ENCODE measurements at regions not wholly inside any gene's neighbourhood (a gene's known extent, or its start where the extent isn't known, plus 50 kb on each side); places are given as distances from the start of the nearest gene placed in this dataset.

- intact Hi-C loops (cut with micrococcal nuclease), result no loop called here
- Mint-ChIP-seq H3K4me3 (peak overlapping the region; percentile 77), H3K27me3 (peaks cover 16% of the 10 kb centered on the region), H3K9me3 (no peaks in the 10 kb centered on the region), H3K27ac (no peak overlapping the region), H3K4me1 (ENCODE audit: low read depth) (peaks cover 16% of the 10 kb centered on the region), H3K36me3 (ENCODE audit: low read depth) (no peaks in the 10 kb centered on the region)
- DNase-seq (no peak), ATAC-seq (no peak)
- ChIA-PET POLR2A (interaction anchor here (1.4 kb wide), 1 partner anchor 18 kb away, joined by 3 read pairs; no protein-coding TSS in a partner anchor), CTCF (interaction anchor here (1.3 to 2.4 kb wide), 2 partner anchors 9 to 57 kb away, joined by 3 to 9 read pairs; no protein-coding TSS in a partner anchor)
- TF ChIP-seq, protein P1, sequence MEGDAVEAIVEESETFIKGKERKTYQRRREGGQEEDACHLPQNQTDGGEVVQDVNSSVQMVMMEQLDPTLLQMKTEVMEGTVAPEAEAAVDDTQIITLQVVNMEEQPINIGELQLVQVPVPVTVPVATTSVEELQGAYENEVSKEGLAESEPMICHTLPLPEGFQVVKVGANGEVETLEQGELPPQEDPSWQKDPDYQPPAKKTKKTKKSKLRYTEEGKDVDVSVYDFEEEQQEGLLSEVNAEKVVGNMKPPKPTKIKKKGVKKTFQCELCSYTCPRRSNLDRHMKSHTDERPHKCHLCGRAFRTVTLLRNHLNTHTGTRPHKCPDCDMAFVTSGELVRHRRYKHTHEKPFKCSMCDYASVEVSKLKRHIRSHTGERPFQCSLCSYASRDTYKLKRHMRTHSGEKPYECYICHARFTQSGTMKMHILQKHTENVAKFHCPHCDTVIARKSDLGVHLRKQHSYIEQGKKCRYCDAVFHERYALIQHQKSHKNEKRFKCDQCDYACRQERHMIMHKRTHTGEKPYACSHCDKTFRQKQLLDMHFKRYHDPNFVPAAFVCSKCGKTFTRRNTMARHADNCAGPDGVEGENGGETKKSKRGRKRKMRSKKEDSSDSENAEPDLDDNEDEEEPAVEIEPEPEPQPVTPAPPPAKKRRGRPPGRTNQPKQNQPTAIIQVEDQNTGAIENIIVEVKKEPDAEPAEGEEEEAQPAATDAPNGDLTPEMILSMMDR (IDR thresholded peaks at IDR 0.05), result peak; percentile 12
Measured at GRCh38 chr7:25949736-25950487, 202.1 kb upstream of the NFE2L3 start.

DNA sequence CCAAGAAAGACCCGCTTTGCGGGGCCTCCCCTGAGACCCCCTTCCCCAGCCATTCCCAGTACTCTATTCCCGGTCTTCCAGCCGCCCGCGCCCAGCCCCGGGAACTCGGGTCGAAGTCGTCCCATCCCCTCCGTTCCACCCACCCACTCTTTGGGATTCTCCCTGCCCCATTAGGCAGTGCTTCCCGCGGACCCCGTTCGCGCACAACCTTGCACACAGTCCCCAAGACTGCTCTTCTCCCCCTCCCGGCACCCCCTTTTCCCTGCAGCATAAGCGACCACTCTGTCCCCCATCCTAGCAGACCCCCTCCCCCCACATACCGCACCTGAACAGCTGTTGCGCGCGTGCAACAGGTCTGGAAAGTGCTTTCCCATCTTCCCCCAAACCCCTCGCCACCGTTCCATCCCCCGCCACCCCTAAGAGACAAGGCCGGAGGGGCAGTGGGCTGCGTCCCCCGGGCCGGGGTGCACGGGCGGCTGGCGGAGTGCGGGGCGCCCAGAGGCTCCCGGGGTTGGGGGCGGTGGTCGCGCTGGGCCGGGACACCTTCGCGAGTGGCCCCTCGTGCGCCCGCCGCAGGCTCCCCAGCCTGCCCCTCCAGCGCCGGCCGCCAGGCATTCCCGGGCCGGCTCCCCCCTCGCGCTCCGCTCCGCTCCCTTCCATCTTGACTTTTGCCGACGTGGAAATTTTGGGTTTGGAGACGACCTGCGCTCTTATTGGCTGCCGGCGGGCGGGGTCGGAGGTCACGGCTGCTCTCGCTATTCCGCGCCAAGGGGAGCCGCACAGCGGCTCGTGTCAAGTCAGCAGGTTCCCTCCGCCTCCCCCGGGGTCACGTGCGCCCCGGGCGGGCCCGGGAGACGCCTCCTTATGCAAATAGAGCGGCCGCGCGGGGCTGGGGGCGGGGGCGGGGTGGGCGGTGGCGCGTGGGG, 201.2 kb upstream of the NFE2L3 start:
- POLR2A ChIA-PET, result no interaction called here
- H3K27me3 Mint-ChIP-seq, result peaks cover 15% of the 10 kb centered on the region
- peak overlapping the region; percentile 39 for H3K27ac Mint-ChIP-seq
- peak; percentile 98 for ATAC-seq
- CTCF ChIA-PET, result interaction anchor here (1.3 to 2.4 kb wide), 2 partner anchors 10 to 58 kb away, joined by 3 to 9 read pairs; no protein-coding TSS in a partner anchor
- TF ChIP-seq, protein P1 (IDR thresholded peaks at IDR 0.05), result no peak
- intact Hi-C loops (cut with micrococcal nuclease), result no loop called here
- peak; percentile 88 for DNase-seq
- peaks cover 16% of the 10 kb centered on the region for H3K4me1 Mint-ChIP-seq (ENCODE audit: low read depth)
- H3K36me3 Mint-ChIP-seq (ENCODE audit: low read depth), result no peaks in the 10 kb centered on the region
- peak overlapping the region; percentile 77 for H3K4me3 Mint-ChIP-seq
- no peaks in the 10 kb centered on the region for H3K9me3 Mint-ChIP-seq

DNA sequence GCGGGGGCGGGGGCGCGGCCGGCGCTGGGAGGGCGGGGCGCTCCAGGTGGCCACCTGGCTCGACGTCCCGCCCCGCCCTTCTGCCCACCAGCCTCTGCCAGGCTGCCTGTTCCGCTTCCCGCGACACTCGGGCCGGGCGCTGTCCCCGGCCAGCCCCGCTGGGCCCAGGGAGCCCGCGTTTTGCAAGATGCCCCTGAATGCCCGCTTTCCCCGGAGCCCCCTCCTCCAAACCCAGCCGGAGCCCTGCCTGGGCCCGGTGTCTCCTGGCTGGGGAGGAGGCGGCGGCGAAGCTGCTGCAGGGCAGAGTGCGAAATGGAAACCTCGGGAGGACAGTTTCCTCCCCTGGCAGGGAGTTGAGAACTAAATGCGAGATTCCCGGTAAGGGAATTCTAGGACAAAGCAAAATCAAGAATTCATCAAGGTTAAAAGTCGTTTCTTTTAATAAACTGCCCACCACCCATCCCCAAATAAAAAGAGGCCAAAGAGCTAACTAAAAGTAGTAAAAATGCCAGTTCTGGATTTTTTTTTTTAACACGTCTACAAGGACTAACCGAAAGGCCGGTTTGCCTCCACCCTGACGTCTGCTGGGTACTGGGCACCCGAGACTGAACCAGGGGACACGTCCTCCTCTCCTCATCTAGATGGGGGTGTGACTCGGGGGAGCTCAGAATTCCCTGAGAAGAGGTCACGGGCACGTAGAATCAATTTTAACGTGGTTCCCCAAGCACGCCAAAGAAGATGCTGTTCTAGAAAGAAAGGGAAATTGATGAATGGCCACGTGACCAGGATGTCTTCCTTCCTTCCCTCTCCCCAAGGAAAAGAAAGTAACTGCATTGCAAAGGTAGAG, 200.4 kb upstream of the NFE2L3 start:
- Mint-ChIP-seq H3K27ac (no peak overlapping the region), H3K4me1 (ENCODE audit: low read depth) (peaks cover 16% of the 10 kb centered on the region), H3K9me3 (no peaks in the 10 kb centered on the region), H3K36me3 (ENCODE audit: low read depth) (no peaks in the 10 kb centered on the region), H3K4me3 (peak overlapping the region; percentile 30), H3K27me3 (peaks cover 12% of the 10 kb centered on the region)
- DNase-seq (no peak), ATAC-seq (peak; percentile 70)
- TF ChIP-seq, protein P1 (IDR thresholded peaks at IDR 0.05), result no peak
- POLR2A ChIA-PET, result interaction anchor here (1.0 kb wide), 1 partner anchor 339 kb away, joined by 4 read pairs; no protein-coding TSS in a partner anchor
- CTCF ChIA-PET, result interaction anchor here (0.9 kb wide), 1 partner anchor 59 kb away, joined by 3 read pairs; no protein-coding TSS in a partner anchor
- intact Hi-C loops (cut with micrococcal nuclease), result no loop called here

GRCh38 chr7:25952261-25953057, 199.5 kb upstream of the NFE2L3 start:
- ATAC-seq (no peak), DNase-seq (no peak)
- H3K27me3 Mint-ChIP-seq, result peaks cover 10% of the 10 kb centered on the region
- intact Hi-C loops (cut with micrococcal nuclease), result no loop called here
- H3K36me3 Mint-ChIP-seq (ENCODE audit: low read depth), result no peaks in the 10 kb centered on the region
- CTCF ChIA-PET, result interaction anchor here (0.9 kb wide), 1 partner anchor 59 kb away, joined by 3 read pairs; no protein-coding TSS in a partner anchor
- H3K4me1 Mint-ChIP-seq (ENCODE audit: low read depth), result peaks cover 16% of the 10 kb centered on the region
- TF ChIP-seq, protein P1 (IDR thresholded peaks at IDR 0.05), result no peak
- H3K9me3 Mint-ChIP-seq, result no peaks in the 10 kb centered on the region
- H3K4me3 Mint-ChIP-seq, result no peak overlapping the region
- POLR2A ChIA-PET, result interaction anchor here (1.0 kb wide), 1 partner anchor 338 kb away, joined by 4 read pairs; no protein-coding TSS in a partner anchor
- H3K27ac Mint-ChIP-seq, result no peak overlapping the region

Data from activated CD8-positive, alpha-beta T cell treated with anti-CD3 and anti-CD28 coated beads for 36 hours (primary cell).